ENCODE measurements at regions not wholly inside any gene's neighbourhood (a gene's known extent, or its start where the extent isn't known, plus 50 kb on each side); places are given as distances from the start of the nearest gene placed in this dataset.

- TF ChIP-seq CTCF (IDR thresholded peaks at IDR 0.05) (no peak), POLR2A (IDR thresholded peaks at IDR 0.05) (no peak)
Measured at GRCh38 chr14:26395726-26396125, 202.1 kb downstream of the NOVA1 start.
